Activated CD4-positive, alpha-beta T cell treated with anti-CD3 and anti-CD28 coated beads for 48 hours (primary cell): ENCODE measurements at regions not wholly inside any gene's neighbourhood (a gene's known extent, or its start where the extent isn't known, plus 50 kb on each side); places are given as distances from the start of the nearest gene placed in this dataset.

Source experiments
- DNase-seq: peaks from one replicate; pipeline ENCODE4 v3.0.0-alpha.2; 2020

GRCh38 chr16:82488460-82488859 lies 138.3 kb upstream of the CDH13 start:
- DNase-seq: no peak

- no peak for DNase-seq
These were observed 145.3 kb upstream of the CDH13 start for GRCh38 chr16:82481455-82481854.

- no peak for DNase-seq
These were observed 150.0 kb upstream of the CDH13 start for GRCh38 chr16:82476786-82477185.

GRCh38 chr16:82470620-82471152 lies 156.1 kb upstream of the CDH13 start:
- DNase-seq: no peak

- DNase-seq: no peak
These were observed 156.8 kb upstream of the CDH13 start for GRCh38 chr16:82470016-82470415.

GRCh38 chr16:82464187-82464586 lies 162.6 kb upstream of the CDH13 start:
- DNase-seq: no peak

GRCh38 chr16:82460766-82461165 lies 166.0 kb upstream of the CDH13 start:
- DNase-seq: no peak

GRCh38 chr16:82459580-82460256 lies 167.1 kb upstream of the CDH13 start:
- no peak for DNase-seq

GRCh38 chr16:82456683-82457082 lies 170.1 kb upstream of the CDH13 start:
- DNase-seq: peak; percentile 56

- DNase-seq: no peak
These were observed 172.2 kb upstream of the CDH13 start for GRCh38 chr16:82454566-82454965.

- DNase-seq: no peak
These were observed 172.6 kb upstream of the CDH13 start for GRCh38 chr16:82454152-82454551.

- no peak for DNase-seq
These were observed 174.6 kb upstream of the CDH13 start for GRCh38 chr16:82452004-82452756.

GRCh38 chr16:82451449-82451848 lies 175.3 kb upstream of the CDH13 start:
- DNase-seq: no peak

GRCh38 chr16:82440336-82440735 lies 186.4 kb upstream of the CDH13 start:
- no peak for DNase-seq

GRCh38 chr16:82439678-82440293 lies 187.0 kb upstream of the CDH13 start:
- no peak for DNase-seq

GRCh38 chr16:82433042-82433441 lies 193.7 kb upstream of the CDH13 start:
- no peak for DNase-seq

- no peak for DNase-seq
These were observed 194.5 kb upstream of the CDH13 start for GRCh38 chr16:82432261-82432660.

GRCh38 chr16:82425661-82426060 lies 201.1 kb upstream of the CDH13 start:
- no peak for DNase-seq

- DNase-seq: no peak
These were observed 204.9 kb upstream of the CDH13 start for GRCh38 chr16:82421851-82422250.

GRCh38 chr16:82419332-82419731 lies 207.4 kb upstream of the CDH13 start:
- DNase-seq: no peak

GRCh38 chr16:82414476-82414875 lies 212.3 kb upstream of the CDH13 start:
- no peak for DNase-seq

- DNase-seq: no peak
These were observed 214.0 kb upstream of the CDH13 start for GRCh38 chr16:82412770-82413169.

- DNase-seq: no peak
These were observed 221.0 kb upstream of the CDH13 start for GRCh38 chr16:82405736-82406135.
